Activated T-cell treated with anti-CD3 and anti-CD28 coated beads for 24 hours (primary cell): ENCODE measurements at regions not wholly inside any gene's neighbourhood (a gene's known extent, or its start where the extent isn't known, plus 50 kb on each side); places are given as distances from the start of the nearest gene placed in this dataset.
A peak's percentile ranks its signal among the peaks of the same experiment; 100 is the strongest.
"Not testable (repeated sequence)": the region's sequence is repeated elsewhere in the genome, so short reads cannot be mapped to it uniquely, and the experiment has no call there.

ENCODE experiments used
- DNase-seq: peaks from one replicate; pipeline ENCODE4 v3.0.0-alpha.2; 2020; ENCODE audit warnings: low read depth

GRCh38 chr5:42989190-42989589, 50.9 kb downstream of the ANXA2R start:
- no peak for DNase-seq

- no peak for DNase-seq
Measured at GRCh38 chr5:42988568-42988967, 51.6 kb downstream of the ANXA2R start.

GRCh38 chr5:42985129-42986037, 54.7 kb downstream of the ANXA2R start:
- no peak for DNase-seq

GRCh38 chr5:42984307-42984706, 55.8 kb downstream of the ANXA2R start:
- no peak for DNase-seq

- DNase-seq: no peak
Measured at GRCh38 chr5:42982107-42982622, 58.0 kb downstream of the ANXA2R start.

GRCh38 chr5:42981417-42982106, 58.6 kb downstream of the ANXA2R start:
- not testable (repeated sequence) for DNase-seq

- DNase-seq: not testable (repeated sequence)
Measured at GRCh38 chr5:42981015-42981414, 59.1 kb downstream of the ANXA2R start.

GRCh38 chr5:42980391-42980790, 59.7 kb downstream of the ANXA2R start:
- not testable (repeated sequence) for DNase-seq

- DNase-seq: not testable (repeated sequence)
Measured at GRCh38 chr5:42979242-42979641, 60.9 kb downstream of the ANXA2R start.

- DNase-seq: no peak
Measured at GRCh38 chr5:42974536-42974935, 65.6 kb downstream of the ANXA2R start.

- DNase-seq: no peak
Measured at GRCh38 chr5:42970636-42971559, 69.2 kb downstream of the ANXA2R start.

- no peak for DNase-seq
Measured at GRCh38 chr5:42965934-42966333, 74.2 kb downstream of the ANXA2R start.

- no peak for DNase-seq
Measured at GRCh38 chr5:42963412-42963811, 76.7 kb downstream of the ANXA2R start.

- DNase-seq: no peak
Measured at GRCh38 chr5:42962124-42962523, 78.0 kb downstream of the ANXA2R start.

GRCh38 chr5:42960506-42960905, 79.6 kb downstream of the ANXA2R start:
- DNase-seq: no peak

GRCh38 chr5:42956551-42956950, 83.6 kb downstream of the ANXA2R start:
- DNase-seq: no peak

- no peak for DNase-seq
Measured at GRCh38 chr5:42953041-42953440, 87.1 kb downstream of the ANXA2R start.

GRCh38 chr5:42952578-42952974, 87.5 kb downstream of the ANXA2R start:
- no peak for DNase-seq

- peak; percentile 60 for DNase-seq
Measured at GRCh38 chr5:42951293-42951840, 88.8 kb downstream of the ANXA2R start.

- DNase-seq: peak; percentile 65
Measured at GRCh38 chr5:42950456-42951292, 89.4 kb downstream of the ANXA2R start.

GRCh38 chr5:42950116-42950455, 90.0 kb downstream of the ANXA2R start:
- no peak for DNase-seq
